T-helper 17 cell (primary cell): ENCODE measurements at regions not wholly inside any gene's neighbourhood (a gene's known extent, or its start where the extent isn't known, plus 50 kb on each side); places are given as distances from the start of the nearest gene placed in this dataset.

Source experiments
- ATAC-seq: fragments of 150-1000 bp; cut with Tn5 transposase; 2 replicates; pipeline ENCODE4 v1.10.0; 2021; ENCODE audit warnings: mild to moderate bottlenecking, moderate library complexity
- DNase-seq, 3 donors: peaks; one replicate each; pipeline versions ENCODE4 v3.0.0 to v3.0.0-alpha.2; 2020 to 2021
- H3K9me3 ChIP-seq: one replicate; pipeline ENCODE4 v1.7.0; 2013; ENCODE audit warnings: low read length, mild to moderate bottlenecking; ENCODE audit not compliant: control insufficient read depth, poor library complexity, severe bottlenecking
- H3K27ac Mint-ChIP-seq: one replicate; pipeline ENCODE4 v1.8.0; 2022; ENCODE audit warnings: mild to moderate bottlenecking, moderate library complexity, mixed read lengths
- H3K27me3 Mint-ChIP-seq: one replicate; pipeline ENCODE4 v1.8.0; 2022; ENCODE audit warnings: mixed read lengths
- H3K36me3 Mint-ChIP-seq: one replicate; pipeline ENCODE4 v1.8.0; 2022; ENCODE audit warnings: low read depth, mixed read lengths
- H3K4me1 Mint-ChIP-seq: one replicate; pipeline ENCODE4 v1.8.0; 2022; ENCODE audit warnings: mild to moderate bottlenecking, mixed read lengths
- H3K4me3 Mint-ChIP-seq: one replicate; pipeline ENCODE4 v1.8.0; 2022; ENCODE audit warnings: mild to moderate bottlenecking, moderate library complexity, mixed read lengths

GRCh38 chr20:4563534-4563933, 122.7 kb upstream of the PRNP start:
- H3K4me1 Mint-ChIP-seq, result no peaks in the 10 kb centered on the region
- peaks cover 40% of the 10 kb centered on the region for H3K27me3 Mint-ChIP-seq
- H3K9me3 ChIP-seq, result no peaks in the 10 kb centered on the region
- no peaks in the 10 kb centered on the region for H3K36me3 Mint-ChIP-seq
- ATAC-seq, result no peak
- no peak overlapping the region for H3K27ac Mint-ChIP-seq
- no peak for DNase-seq
- no peak overlapping the region for H3K4me3 Mint-ChIP-seq

DNA sequence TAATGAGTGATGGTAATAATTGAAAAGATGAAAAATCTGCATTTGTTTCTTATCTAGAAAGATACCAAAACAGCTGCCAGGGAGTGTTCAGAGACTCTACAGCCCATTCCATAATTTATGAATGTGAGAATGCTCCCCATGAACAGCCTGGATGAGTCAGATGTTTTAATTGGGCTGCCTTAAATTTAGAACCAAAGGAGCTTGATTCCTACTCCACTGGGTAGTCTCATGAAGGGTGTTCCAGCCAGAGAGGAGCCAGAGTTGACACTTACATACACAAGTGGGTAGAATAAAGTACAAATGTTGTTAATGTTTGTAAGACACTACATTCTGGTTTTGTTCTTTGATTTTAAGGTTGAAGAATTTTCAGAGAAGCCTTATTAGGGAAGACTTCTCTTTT, 123.2 kb upstream of the PRNP start:
- no peaks in the 10 kb centered on the region for H3K4me1 Mint-ChIP-seq
- H3K27me3 Mint-ChIP-seq, result peaks cover 44% of the 10 kb centered on the region

GRCh38 chr20:4560667-4561066, 125.6 kb upstream of the PRNP start:
- no peaks in the 10 kb centered on the region for H3K4me1 Mint-ChIP-seq
- no peaks in the 10 kb centered on the region for H3K9me3 ChIP-seq
- no peak for ATAC-seq
- no peak for DNase-seq
- H3K4me3 Mint-ChIP-seq, result no peak overlapping the region
- H3K36me3 Mint-ChIP-seq, result no peaks in the 10 kb centered on the region
- peaks cover 51% of the 10 kb centered on the region for H3K27me3 Mint-ChIP-seq
- no peak overlapping the region for H3K27ac Mint-ChIP-seq

More for the DNA sequence above, 123.2 kb upstream of the PRNP start:
- H3K4me3 Mint-ChIP-seq, result no peak overlapping the region
- no peaks in the 10 kb centered on the region for H3K36me3 Mint-ChIP-seq
- ATAC-seq (no peak), DNase-seq (no peak)
- no peaks in the 10 kb centered on the region for H3K9me3 ChIP-seq
- no peak overlapping the region for H3K27ac Mint-ChIP-seq

- Mint-ChIP-seq H3K27me3 (peaks cover 52% of the 10 kb centered on the region), H3K4me3 (no peak overlapping the region), H3K27ac (no peak overlapping the region), H3K4me1 (no peaks in the 10 kb centered on the region), H3K36me3 (no peaks in the 10 kb centered on the region)
- no peaks in the 10 kb centered on the region for H3K9me3 ChIP-seq
- ATAC-seq (no peak), DNase-seq (no peak)
These were observed 126.3 kb upstream of the PRNP start for GRCh38 chr20:4559906-4560305.

GRCh38 chr20:4559106-4559505, 127.2 kb upstream of the PRNP start:
- Mint-ChIP-seq H3K4me3 (no peak overlapping the region), H3K36me3 (no peaks in the 10 kb centered on the region), H3K27ac (no peak overlapping the region), H3K4me1 (no peaks in the 10 kb centered on the region), H3K27me3 (peaks cover 60% of the 10 kb centered on the region)
- DNase-seq (no peak), ATAC-seq (no peak)
- no peaks in the 10 kb centered on the region for H3K9me3 ChIP-seq

DNA sequence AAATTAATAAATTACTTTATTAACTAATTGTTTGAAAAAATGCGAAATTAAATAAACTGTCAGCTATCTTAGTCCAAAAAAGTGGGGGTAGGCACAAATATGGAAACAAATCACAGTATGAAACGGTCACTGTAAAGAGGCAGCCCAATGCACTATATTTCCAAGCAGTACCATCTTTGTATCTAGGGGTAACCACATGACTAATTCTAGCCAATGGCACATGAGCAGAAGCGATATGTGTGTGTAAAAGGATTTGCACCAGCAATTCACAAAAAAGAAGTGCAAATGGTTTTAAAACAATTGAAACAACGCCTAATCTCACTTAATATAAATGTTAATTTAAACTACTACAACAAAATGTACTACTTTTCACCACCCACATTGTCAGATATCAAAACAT, 129.5 kb upstream of the PRNP start:
- no peaks in the 10 kb centered on the region for H3K9me3 ChIP-seq
- Mint-ChIP-seq H3K27ac (no peak overlapping the region), H3K4me1 (no peaks in the 10 kb centered on the region), H3K36me3 (no peaks in the 10 kb centered on the region), H3K4me3 (no peak overlapping the region), H3K27me3 (peaks cover 60% of the 10 kb centered on the region)
- no peak for ATAC-seq
- no peak for DNase-seq

DNA sequence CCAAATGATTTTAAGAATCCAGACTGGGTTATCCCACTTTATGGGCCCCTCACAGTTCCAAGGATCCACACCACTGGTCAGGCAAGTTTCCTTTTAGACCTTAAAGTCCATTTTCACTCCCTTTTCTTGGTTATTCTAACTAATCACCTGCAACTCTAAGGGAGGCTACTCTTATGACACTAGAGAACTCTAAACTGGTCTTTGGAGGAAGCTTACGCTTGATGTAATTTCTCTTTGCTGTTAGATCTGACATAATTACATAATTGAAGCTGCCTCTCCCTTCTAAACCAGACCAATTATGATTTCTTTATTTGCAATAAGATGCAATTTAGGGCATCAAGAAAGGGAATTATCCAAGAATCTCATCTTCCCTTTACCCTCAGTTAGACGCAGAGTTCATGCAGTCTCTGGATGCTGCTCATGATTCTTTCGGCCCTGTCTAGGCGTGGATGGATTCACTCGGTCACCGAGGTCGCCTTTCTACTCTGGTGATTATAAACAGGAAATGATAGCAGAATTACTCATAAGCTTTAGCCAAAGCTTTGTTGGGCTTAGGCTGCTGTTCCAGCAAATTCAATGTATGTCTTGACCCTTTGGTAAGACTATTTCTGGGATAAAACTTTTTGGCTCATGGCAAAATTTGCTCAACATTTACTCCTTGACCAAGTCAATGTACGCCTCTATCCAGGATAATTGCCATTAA, 130.9 kb upstream of the PRNP start:
- H3K9me3 ChIP-seq, result no peaks in the 10 kb centered on the region
- no peak overlapping the region for H3K27ac Mint-ChIP-seq
- no peak overlapping the region for H3K4me3 Mint-ChIP-seq
- DNase-seq (no peak), ATAC-seq (no peak)
- no peaks in the 10 kb centered on the region for H3K36me3 Mint-ChIP-seq
- peaks cover 56% of the 10 kb centered on the region for H3K27me3 Mint-ChIP-seq
- no peaks in the 10 kb centered on the region for H3K4me1 Mint-ChIP-seq

DNA sequence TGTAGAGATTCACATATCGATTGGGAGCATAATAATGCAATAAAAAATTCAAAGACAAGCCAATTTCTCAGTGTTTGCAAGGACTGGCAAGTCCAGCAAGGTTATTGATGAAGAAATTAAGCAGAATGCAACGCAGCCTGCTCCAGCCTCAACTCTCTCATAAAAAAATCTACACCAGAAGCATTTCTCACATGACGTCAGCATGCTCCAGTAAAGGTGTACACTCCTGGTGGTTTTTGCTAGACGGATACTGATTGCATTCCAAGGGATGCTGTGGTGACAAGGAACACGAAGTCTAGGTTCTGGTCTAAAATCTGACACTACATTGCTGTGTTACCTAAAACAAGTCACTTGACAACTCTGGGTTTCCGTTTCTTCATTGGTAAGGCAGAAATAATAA, 131.9 kb upstream of the PRNP start:
- ATAC-seq (no peak), DNase-seq (no peak)
- H3K27ac Mint-ChIP-seq, result no peak overlapping the region
- H3K4me3 Mint-ChIP-seq, result no peak overlapping the region
- H3K4me1 Mint-ChIP-seq, result no peaks in the 10 kb centered on the region
- peaks cover 56% of the 10 kb centered on the region for H3K27me3 Mint-ChIP-seq
- no peaks in the 10 kb centered on the region for H3K9me3 ChIP-seq
- no peaks in the 10 kb centered on the region for H3K36me3 Mint-ChIP-seq

GRCh38 chr20:4552075-4552640, 134.1 kb upstream of the PRNP start:
- Mint-ChIP-seq H3K27me3 (peaks cover 57% of the 10 kb centered on the region), H3K4me1 (no peaks in the 10 kb centered on the region), H3K27ac (no peak overlapping the region), H3K4me3 (no peak overlapping the region), H3K36me3 (no peaks in the 10 kb centered on the region)
- no peak for ATAC-seq
- no peak for DNase-seq
- no peaks in the 10 kb centered on the region for H3K9me3 ChIP-seq

DNA sequence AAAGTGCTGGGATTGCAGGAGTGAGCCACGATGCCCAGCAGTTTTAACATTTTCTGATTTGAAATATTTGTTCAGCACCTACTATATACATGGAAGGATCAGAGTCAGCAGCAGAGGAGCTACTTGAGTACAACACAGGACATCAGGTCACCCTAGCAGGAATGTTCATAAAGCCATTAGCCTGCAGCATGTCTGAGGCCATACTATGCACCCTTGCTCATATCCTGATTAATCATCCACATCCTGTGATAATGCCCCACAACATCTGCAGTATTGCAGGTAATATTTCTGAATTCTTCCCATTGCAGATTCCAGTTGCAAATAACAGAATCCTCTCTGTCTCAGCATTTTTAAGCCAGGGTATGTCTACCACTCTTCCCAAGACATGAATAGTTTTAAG, 135.5 kb upstream of the PRNP start:
- DNase-seq (no peak), ATAC-seq (no peak)
- Mint-ChIP-seq H3K4me1 (no peaks in the 10 kb centered on the region), H3K36me3 (no peaks in the 10 kb centered on the region), H3K27ac (no peak overlapping the region), H3K4me3 (no peak overlapping the region), H3K27me3 (peaks cover 69% of the 10 kb centered on the region)
- H3K9me3 ChIP-seq, result no peaks in the 10 kb centered on the region

DNA sequence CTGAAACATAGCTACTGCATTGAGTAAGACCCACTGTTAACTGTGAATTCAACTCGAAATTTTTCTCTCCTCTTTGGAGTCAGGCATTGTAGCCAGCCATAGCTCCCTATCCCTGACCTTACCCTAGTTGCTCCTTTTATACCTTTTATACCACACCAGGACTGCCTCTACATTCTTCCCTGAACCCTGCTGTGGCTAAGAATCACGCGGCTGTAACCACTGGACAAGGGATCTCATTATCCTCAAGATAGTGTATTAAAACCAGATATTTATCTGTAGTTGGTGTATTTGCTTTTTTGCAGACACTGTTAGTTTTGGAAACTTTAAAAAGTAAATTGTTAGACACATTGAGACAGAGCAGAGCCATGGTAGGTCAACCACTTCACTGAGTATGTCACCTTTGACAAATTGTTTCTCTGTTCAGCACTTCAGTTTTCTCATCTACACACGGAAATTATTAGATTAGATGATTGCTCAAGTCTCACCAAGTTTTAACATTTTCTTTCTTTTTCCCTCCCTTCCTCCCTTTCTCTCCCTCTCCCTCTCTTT, 136.5 kb upstream of the PRNP start:
- ATAC-seq, result no peak

DNA sequence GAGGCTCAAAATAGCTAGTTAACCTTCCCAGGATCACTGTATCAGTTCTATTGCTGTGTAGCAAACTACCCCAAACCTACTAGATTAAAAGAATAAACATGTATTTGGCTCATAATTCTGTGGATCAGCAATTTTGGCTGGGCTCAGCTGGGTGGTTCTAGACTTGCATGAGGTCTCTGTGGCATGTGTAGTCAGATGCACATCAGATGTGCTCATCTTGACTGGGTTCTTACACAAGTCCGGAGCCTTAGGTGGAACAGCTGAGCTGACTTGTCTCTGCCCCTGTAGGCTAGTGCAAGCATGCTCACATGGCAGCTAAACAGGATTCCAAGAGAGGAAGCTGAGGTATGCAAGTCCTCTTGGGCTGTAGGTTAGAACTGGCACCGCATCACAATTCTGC, 137.7 kb upstream of the PRNP start:
- DNase-seq (no peak), ATAC-seq (no peak)
- Mint-ChIP-seq H3K4me1 (no peaks in the 10 kb centered on the region), H3K4me3 (no peak overlapping the region), H3K36me3 (no peaks in the 10 kb centered on the region), H3K27ac (no peak overlapping the region), H3K27me3 (peaks cover 67% of the 10 kb centered on the region)
- H3K9me3 ChIP-seq, result no peaks in the 10 kb centered on the region

More for the DNA sequence above, 136.5 kb upstream of the PRNP start:
- Mint-ChIP-seq H3K36me3 (no peaks in the 10 kb centered on the region), H3K27me3 (peaks cover 69% of the 10 kb centered on the region), H3K27ac (no peak overlapping the region), H3K4me3 (no peak overlapping the region), H3K4me1 (no peaks in the 10 kb centered on the region)
- H3K9me3 ChIP-seq, result no peaks in the 10 kb centered on the region
- no peak for DNase-seq

- no peaks in the 10 kb centered on the region for H3K9me3 ChIP-seq
- H3K4me1 Mint-ChIP-seq, result no peaks in the 10 kb centered on the region
- no peak overlapping the region for H3K27ac Mint-ChIP-seq
- ATAC-seq, result no peak
- peaks cover 69% of the 10 kb centered on the region for H3K27me3 Mint-ChIP-seq
- H3K36me3 Mint-ChIP-seq, result no peaks in the 10 kb centered on the region
- DNase-seq, result no peak
- no peak overlapping the region for H3K4me3 Mint-ChIP-seq
These were observed 139.5 kb upstream of the PRNP start for GRCh38 chr20:4546786-4547185.

DNA sequence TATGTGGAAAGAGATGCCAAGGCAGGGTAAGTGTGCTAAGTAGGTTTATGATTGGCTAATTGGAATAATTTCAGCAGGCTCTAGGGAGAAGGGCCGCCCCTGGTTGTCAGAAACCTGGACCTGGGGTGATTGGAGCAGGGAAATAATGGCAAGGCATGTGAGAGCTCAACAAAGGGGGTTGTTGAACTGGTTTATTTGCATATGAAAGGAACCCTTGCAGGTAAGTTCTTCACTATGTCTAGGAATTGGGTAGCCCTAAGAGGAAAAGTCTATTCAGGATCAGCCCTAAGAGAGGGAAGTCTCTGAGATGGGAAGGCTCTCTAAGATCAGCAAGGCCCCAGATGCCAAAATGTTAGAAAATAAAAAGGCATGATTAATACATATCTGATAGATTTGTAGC, 139.9 kb upstream of the PRNP start:
- peaks cover 69% of the 10 kb centered on the region for H3K27me3 Mint-ChIP-seq
- no peaks in the 10 kb centered on the region for H3K9me3 ChIP-seq
- no peak for ATAC-seq
- no peak for DNase-seq
- no peak overlapping the region for H3K4me3 Mint-ChIP-seq
- H3K27ac Mint-ChIP-seq, result no peak overlapping the region
- H3K4me1 Mint-ChIP-seq, result no peaks in the 10 kb centered on the region
- H3K36me3 Mint-ChIP-seq, result no peaks in the 10 kb centered on the region
